Astrocyte (in vitro differentiated cells and primary cell): ENCODE measurements at regions not wholly inside any gene's neighbourhood (a gene's known extent, or its start where the extent isn't known, plus 50 kb on each side); places are given as distances from the start of the nearest gene placed in this dataset.

Source experiments
- EZH2 ChIP-seq: IDR thresholded peaks from 2 replicates; pipeline ENCODE4 v1.6.1; 2012; ENCODE audit warnings: mild to moderate bottlenecking, low read length, inconsistent platforms; ENCODE audit not compliant: insufficient read depth
- TF ChIP-seq, protein P1 (sequence below): IDR thresholded peaks from 2 replicates; pipeline ENCODE4 v1.5.1; 2011; ENCODE audit warnings: low read depth, mild to moderate bottlenecking, inconsistent platforms, low read length, moderate library complexity; ENCODE audit not compliant: insufficient read depth

DNA sequence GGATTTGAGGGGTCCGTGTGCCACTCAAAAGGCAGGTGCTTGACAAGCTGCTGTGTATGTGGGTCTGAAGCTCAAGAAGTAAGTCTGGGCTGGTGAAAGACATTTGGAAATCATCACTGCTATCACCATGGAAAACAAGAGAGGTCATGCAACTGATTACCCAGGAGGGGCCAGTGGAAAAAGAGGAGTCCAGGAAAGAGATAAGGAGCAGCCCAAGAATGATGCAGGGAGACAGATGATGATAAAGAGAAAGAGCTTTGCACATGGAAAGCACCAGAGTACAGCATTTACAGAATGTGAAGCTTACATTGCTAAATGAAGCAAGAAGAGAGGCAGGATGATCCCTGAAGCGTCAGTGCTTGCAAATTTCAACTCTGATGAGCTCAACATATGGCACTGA is 203.2 kb downstream of the SETD4 start:
- TF ChIP-seq, protein P1, sequence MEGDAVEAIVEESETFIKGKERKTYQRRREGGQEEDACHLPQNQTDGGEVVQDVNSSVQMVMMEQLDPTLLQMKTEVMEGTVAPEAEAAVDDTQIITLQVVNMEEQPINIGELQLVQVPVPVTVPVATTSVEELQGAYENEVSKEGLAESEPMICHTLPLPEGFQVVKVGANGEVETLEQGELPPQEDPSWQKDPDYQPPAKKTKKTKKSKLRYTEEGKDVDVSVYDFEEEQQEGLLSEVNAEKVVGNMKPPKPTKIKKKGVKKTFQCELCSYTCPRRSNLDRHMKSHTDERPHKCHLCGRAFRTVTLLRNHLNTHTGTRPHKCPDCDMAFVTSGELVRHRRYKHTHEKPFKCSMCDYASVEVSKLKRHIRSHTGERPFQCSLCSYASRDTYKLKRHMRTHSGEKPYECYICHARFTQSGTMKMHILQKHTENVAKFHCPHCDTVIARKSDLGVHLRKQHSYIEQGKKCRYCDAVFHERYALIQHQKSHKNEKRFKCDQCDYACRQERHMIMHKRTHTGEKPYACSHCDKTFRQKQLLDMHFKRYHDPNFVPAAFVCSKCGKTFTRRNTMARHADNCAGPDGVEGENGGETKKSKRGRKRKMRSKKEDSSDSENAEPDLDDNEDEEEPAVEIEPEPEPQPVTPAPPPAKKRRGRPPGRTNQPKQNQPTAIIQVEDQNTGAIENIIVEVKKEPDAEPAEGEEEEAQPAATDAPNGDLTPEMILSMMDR, result no peak
- TF ChIP-seq EZH2, result no peak
